Nephron (organoid): ENCODE measurements at regions not wholly inside any gene's neighbourhood (a gene's known extent, or its start where the extent isn't known, plus 50 kb on each side); places are given as distances from the start of the nearest gene placed in this dataset.

Experiments used
- H3K27ac Mint-ChIP-seq, 3 experiments: 2 replicates each; pipeline ENCODE4 v1.8.0; 2020; ENCODE audit warnings: mixed read lengths in 3 of 3, mild to moderate bottlenecking in 2 of 3, moderate library complexity in 1 of 3
- H3K27me3 Mint-ChIP-seq: 2 replicates; pipeline ENCODE4 v1.8.0; 2021; ENCODE audit warnings: low read depth, mild to moderate bottlenecking, moderate library complexity, mixed read lengths
- H3K36me3 Mint-ChIP-seq: 2 replicates; pipeline ENCODE4 v1.8.0; 2020; ENCODE audit warnings: low read depth, mixed read lengths
- H3K4me1 Mint-ChIP-seq: 2 replicates; pipeline ENCODE4 v1.8.0; 2020; ENCODE audit warnings: mixed read lengths
- H3K4me3 Mint-ChIP-seq, 3 experiments: 2 replicates each; pipeline ENCODE4 v1.8.0; 2020; ENCODE audit warnings: mild to moderate bottlenecking in 3 of 3, mixed read lengths in 3 of 3, moderate library complexity in 2 of 3
- H3K9me3 Mint-ChIP-seq: 2 replicates; pipeline ENCODE4 v1.8.0; 2020; ENCODE audit warnings: mixed read lengths
- CTCF ChIP-seq, 3 experiments: fragments of 200-600 bp; sonication (generic); IDR thresholded peaks; one replicate each; pipeline ENCODE4 v1.5.0; 2021; ENCODE audit warnings: antibody characterized with exemption in 3 of 3; ENCODE audit not compliant: unreplicated experiment in 3 of 3

- H3K9me3 Mint-ChIP-seq, result peaks cover 16% of the 10 kb centered on the region
- no peak for TF ChIP-seq CTCF (IDR thresholded peaks at IDR 0.05; ENCODE audit: unreplicated experiment in 3 of 3)
- no peak overlapping the region for H3K4me3 Mint-ChIP-seq
- no peak overlapping the region for H3K27ac Mint-ChIP-seq
- no peaks in the 10 kb centered on the region for H3K4me1 Mint-ChIP-seq
- no peaks in the 10 kb centered on the region for H3K36me3 Mint-ChIP-seq
- no peaks in the 10 kb centered on the region for H3K27me3 Mint-ChIP-seq
Observed at GRCh38 chr9:73402081-73403028, 250.7 kb downstream of the ANXA1 start.

- no peaks in the 10 kb centered on the region for H3K27me3 Mint-ChIP-seq
- no peaks in the 10 kb centered on the region for H3K9me3 Mint-ChIP-seq
- H3K27ac Mint-ChIP-seq, result no peak overlapping the region
- no peaks in the 10 kb centered on the region for H3K36me3 Mint-ChIP-seq
- TF ChIP-seq CTCF (IDR thresholded peaks at IDR 0.05; ENCODE audit: unreplicated experiment in 3 of 3), result no peak
- no peaks in the 10 kb centered on the region for H3K4me1 Mint-ChIP-seq
- H3K4me3 Mint-ChIP-seq, result no peak overlapping the region
Observed at GRCh38 chr9:73411494-73411893, 259.8 kb downstream of the ANXA1 start.

- Mint-ChIP-seq H3K4me3 (no peak overlapping the region), H3K9me3 (no peaks in the 10 kb centered on the region), H3K27me3 (no peaks in the 10 kb centered on the region), H3K27ac (no peak overlapping the region), H3K36me3 (no peaks in the 10 kb centered on the region), H3K4me1 (no peaks in the 10 kb centered on the region)
- no peak for TF ChIP-seq CTCF (IDR thresholded peaks at IDR 0.05; ENCODE audit: unreplicated experiment in 3 of 3)
Observed at GRCh38 chr9:73412874-73413273, 261.2 kb downstream of the ANXA1 start.

GRCh38 chr9:73423891-73424290 lies 272.2 kb downstream of the ANXA1 start:
- Mint-ChIP-seq H3K36me3 (no peaks in the 10 kb centered on the region), H3K9me3 (no peaks in the 10 kb centered on the region), H3K4me3 (no peak overlapping the region), H3K27me3 (no peaks in the 10 kb centered on the region), H3K4me1 (no peaks in the 10 kb centered on the region), H3K27ac (no peak overlapping the region)
- TF ChIP-seq CTCF (IDR thresholded peaks at IDR 0.05; ENCODE audit: unreplicated experiment in 3 of 3), result no peak

GRCh38 chr9:73426269-73426668 lies 274.6 kb downstream of the ANXA1 start:
- H3K36me3 Mint-ChIP-seq, result no peaks in the 10 kb centered on the region
- H3K4me3 Mint-ChIP-seq, result no peak overlapping the region
- no peaks in the 10 kb centered on the region for H3K27me3 Mint-ChIP-seq
- no peaks in the 10 kb centered on the region for H3K4me1 Mint-ChIP-seq
- no peaks in the 10 kb centered on the region for H3K9me3 Mint-ChIP-seq
- TF ChIP-seq CTCF (IDR thresholded peaks at IDR 0.05; ENCODE audit: unreplicated experiment in 3 of 3), result no peak
- no peak overlapping the region for H3K27ac Mint-ChIP-seq

GRCh38 chr9:73434826-73435225 lies 283.2 kb downstream of the ANXA1 start:
- no peaks in the 10 kb centered on the region for H3K36me3 Mint-ChIP-seq
- H3K9me3 Mint-ChIP-seq, result no peaks in the 10 kb centered on the region
- H3K4me3 Mint-ChIP-seq, result no peak overlapping the region
- TF ChIP-seq CTCF (IDR thresholded peaks at IDR 0.05; ENCODE audit: unreplicated experiment in 3 of 3), result no peak
- H3K27ac Mint-ChIP-seq, result no peak overlapping the region
- no peaks in the 10 kb centered on the region for H3K27me3 Mint-ChIP-seq
- no peaks in the 10 kb centered on the region for H3K4me1 Mint-ChIP-seq
